Loucy (cell line): ENCODE measurements at regions not wholly inside any gene's neighbourhood (a gene's known extent, or its start where the extent isn't known, plus 50 kb on each side); places are given as distances from the start of the nearest gene placed in this dataset.

Source experiments
- EZH2phosphoT487 ChIP-seq: fragments of 200-600 bp; IDR thresholded peaks from 2 replicates; pipeline ENCODE4 v1.6.1; 2018; ENCODE audit warnings: antibody characterized with exemption, mild to moderate bottlenecking, moderate library complexity, borderline replicate concordance
- TF ChIP-seq, protein P1 (sequence below): fragments of 200-600 bp; sonication (generic); conservative IDR thresholded peaks from 2 replicates; pipeline ENCODE4 v1.5.1; 2014; ENCODE audit warnings: mild to moderate bottlenecking, antibody characterized with exemption, low read length

DNA sequence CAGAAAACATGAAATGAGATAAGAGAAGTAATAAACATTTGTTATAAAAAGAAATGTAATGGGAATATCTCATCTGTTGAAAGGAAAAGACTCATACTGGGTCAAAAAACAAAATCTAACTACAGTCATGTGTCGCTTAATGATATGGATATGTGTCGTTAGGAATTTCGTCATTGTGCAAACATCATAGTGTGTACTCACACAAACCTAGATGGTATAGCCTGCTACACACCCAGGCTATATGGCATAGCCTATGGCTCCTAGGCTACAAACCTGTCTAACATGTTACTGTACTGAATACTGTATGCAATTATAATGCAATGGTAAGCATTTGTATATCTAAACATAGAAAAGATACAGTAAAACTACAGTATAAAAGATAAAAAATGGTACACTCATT is 89.8 kb upstream of the ZC3H12C start:
- TF ChIP-seq, protein P1, sequence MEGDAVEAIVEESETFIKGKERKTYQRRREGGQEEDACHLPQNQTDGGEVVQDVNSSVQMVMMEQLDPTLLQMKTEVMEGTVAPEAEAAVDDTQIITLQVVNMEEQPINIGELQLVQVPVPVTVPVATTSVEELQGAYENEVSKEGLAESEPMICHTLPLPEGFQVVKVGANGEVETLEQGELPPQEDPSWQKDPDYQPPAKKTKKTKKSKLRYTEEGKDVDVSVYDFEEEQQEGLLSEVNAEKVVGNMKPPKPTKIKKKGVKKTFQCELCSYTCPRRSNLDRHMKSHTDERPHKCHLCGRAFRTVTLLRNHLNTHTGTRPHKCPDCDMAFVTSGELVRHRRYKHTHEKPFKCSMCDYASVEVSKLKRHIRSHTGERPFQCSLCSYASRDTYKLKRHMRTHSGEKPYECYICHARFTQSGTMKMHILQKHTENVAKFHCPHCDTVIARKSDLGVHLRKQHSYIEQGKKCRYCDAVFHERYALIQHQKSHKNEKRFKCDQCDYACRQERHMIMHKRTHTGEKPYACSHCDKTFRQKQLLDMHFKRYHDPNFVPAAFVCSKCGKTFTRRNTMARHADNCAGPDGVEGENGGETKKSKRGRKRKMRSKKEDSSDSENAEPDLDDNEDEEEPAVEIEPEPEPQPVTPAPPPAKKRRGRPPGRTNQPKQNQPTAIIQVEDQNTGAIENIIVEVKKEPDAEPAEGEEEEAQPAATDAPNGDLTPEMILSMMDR, result no peak
- TF ChIP-seq EZH2phosphoT487, result no peak
